H54 (cell line): ENCODE measurements at regions not wholly inside any gene's neighbourhood (a gene's known extent, or its start where the extent isn't known, plus 50 kb on each side); places are given as distances from the start of the nearest gene placed in this dataset.

Experiments used
- DNase-seq: peaks from one replicate; pipeline ENCODE4 v3.0.0; 2011; ENCODE audit warnings: low spot score, mixed read lengths; ENCODE audit not compliant: insufficient read length
- FAIRE-seq: peaks from 3 replicates; lab custom pipeline; 2011; peaks lifted over from hg19 to GRCh38; lab: Jason Lieb, UNC
- POLR2A ChIP-seq: IDR thresholded peaks from 2 replicates; pipeline ENCODE4 v1.6.1; 2011; ENCODE audit warnings: low read depth, mild to moderate bottlenecking, low read length

DNA sequence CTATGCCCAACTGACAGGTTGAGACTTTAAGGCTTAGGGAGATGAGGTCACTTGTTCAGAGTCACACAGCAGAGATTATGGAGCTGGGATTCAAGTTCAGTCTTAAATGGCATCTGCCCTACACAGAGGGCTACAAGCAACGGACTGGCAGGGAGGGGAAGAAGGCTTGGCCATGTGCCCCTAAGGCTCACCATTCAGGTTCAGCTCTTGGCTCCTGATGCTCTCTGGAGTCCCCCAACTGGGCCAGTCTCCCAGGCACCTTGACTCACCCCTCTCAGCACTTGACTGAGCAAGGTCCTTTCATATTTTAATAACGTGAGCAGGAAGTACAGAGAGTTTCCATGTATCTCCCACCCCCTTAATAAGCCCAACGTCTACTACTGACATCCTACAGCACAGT lies 71.4 kb upstream of the MAFB start:
- no peak for DNase-seq
- no peak for TF ChIP-seq POLR2A
- no peak for FAIRE-seq

DNA sequence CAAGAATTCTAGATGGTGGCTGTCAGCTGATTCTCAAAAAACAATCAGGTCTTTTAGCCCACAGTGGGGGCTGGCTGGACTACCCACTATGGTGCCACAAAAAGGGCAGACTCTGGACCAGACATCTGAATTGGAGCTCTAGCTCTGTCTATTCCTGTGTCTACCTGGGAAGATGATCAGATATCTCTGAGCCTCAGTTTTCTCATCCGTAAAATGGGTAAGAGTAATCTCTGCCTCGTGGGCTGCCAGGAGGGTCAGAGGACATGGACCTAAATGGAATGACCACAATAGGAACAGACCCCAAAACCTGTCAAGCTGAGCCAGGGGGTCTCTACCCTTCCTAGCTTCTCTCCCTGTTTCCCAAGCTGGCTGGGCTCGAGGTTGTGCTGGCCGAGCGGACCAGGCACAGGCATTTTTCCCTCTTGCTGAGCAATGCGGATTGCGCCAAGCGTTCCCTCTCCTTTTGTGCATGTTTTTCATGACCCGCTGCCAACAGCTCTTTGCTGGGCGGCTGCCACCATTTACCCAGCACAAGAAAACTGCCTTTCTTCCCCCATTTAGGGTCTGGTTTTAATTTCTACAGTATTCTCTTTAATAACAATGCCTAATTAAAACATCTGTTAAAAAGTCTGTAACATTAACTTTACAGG lies 74.7 kb upstream of the MAFB start:
- no peak for TF ChIP-seq POLR2A
- no peak for FAIRE-seq

DNA sequence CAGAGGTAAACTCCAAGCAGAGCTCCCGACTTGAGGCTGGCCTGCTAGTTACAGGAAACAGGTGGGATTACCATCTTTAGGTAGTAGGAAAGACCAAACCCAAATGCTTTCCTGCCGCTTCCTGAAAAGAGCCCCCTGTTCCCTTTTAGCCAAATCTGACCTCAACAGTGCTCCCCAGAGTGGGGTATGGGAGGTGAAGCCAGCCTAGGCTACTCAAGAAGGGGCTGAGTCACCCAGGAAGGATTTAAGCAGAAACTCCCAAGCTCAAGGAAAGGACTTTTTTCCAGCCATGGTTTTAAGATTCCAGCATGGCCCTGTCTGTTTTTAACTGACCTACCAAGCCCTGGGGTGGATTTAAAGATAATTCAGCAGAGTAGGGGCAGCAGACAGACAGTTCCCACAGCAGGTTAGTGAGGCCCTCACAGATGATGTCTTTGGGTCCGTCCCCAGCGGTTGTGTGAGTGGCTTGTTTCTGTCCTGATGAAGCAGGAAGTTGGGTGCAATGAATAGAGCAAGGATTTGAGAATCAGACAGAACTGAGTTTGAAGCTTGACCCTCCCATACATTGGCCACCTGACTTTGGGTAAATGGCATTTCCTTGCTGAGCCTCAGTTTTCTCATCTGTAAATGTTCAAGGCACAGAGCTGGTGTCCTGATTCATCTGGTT lies 76.9 kb upstream of the MAFB start:
- TF ChIP-seq POLR2A: no peak
- FAIRE-seq (no peak), DNase-seq (no peak)

More for the DNA sequence above, 74.7 kb upstream of the MAFB start:
- no peak for DNase-seq

DNA sequence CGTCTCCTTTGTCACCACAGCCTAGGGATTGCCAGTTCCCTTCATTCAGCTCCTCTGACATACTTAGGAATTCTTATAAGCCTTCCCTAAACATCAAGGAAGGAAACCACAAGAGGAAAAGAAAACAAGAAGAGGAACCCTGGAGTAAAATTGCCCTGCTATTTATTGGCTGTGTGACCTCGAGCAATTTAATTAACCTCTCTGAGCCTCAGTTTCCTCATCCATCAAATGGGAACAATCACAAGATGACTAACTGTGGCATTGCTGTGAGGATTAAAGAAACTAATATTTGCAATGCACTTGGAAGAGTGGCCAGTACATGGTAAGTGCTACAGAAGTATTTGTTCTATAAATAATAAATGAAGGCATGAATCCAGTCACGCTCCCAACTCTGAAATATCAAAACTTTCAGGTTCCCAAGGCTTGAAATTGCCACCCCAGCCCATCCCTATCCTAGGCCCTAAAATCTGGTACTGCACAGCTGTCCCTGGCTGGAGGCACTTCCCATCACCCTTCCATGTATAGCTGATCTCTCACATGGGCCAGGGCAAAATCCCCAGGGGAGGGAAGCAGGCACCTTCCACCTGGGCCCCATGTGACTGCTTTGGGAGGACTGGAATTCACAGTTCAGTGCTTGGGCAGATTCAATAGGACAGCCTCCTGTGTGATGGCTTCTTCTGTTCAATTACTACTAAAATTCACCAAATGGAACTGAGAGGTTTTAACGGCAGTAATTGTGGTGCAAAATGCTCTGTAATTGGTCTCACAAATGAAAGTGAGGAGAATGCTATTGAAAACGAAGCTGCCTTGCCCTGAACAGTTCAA lies 78.0 kb upstream of the MAFB start:
- DNase-seq (no peak), FAIRE-seq (no peak)
- TF ChIP-seq POLR2A: no peak

DNA sequence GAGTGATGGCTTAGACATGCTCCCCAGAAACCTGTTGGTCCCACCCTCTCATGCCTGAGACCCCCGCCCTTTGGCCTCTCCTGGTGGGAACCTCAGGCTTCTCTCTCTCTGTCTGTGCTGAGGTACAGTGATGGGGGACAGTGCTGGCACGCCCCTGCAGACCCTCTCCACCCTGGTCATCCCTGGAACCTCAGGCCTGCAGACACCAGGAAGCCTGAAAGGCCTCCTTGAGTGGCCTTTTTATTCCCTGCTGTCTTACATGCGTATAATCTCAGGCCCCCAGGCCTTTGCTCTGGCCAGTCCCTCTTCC lies 78.5 kb upstream of the MAFB start:
- TF ChIP-seq POLR2A: no peak
- no peak for FAIRE-seq
- DNase-seq: no peak

DNA sequence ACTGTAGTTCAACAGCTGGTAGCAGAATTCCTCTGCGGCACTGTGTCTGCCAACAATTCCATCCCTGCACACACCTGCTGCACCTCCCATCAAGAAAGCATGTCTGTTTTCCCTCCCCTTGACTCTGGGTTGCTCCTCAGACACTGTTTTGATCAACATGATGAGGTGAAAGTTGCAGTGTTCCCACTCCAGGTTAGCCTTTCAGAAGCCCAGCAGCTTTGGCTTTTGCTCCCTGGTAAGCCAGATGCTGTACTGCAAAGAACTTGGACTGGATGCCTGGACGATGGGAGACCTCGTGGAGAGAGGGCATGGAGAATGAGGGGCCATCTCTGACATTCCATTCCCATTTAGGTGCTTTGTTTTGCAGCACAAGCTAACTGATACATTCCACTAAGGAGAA lies 79.1 kb upstream of the MAFB start:
- TF ChIP-seq POLR2A: no peak
- no peak for DNase-seq
- FAIRE-seq: no peak

DNA sequence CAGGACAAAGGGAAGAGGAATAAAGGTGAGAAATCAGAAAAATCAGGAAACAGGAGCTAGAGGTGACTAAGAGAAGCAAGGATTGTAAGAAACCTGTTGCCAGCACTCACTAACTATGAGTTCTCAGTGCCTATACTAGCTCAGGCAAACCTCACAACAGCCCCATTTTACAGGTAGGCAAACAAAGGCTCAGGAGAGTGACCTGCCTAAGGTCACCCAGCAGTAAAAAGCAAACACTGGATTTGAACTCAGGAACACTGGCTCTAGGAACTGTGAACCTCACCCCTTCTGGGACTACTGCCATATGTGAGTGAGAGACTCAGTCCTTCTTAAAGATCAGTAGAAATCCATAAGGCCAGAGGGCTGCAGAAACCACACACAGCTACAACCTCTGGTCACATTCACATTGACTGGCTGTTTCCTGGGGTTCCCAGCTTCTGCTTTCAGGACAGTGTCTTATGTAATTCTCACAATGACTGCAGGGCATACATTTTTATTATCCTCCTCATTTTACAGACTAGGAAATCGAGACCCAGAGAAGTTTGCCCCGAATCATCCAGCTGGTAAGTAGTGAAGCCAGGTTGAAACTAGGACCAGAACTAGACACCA lies 80.7 kb upstream of the MAFB start:
- DNase-seq (no peak), FAIRE-seq (no peak)
- TF ChIP-seq POLR2A: no peak

DNA sequence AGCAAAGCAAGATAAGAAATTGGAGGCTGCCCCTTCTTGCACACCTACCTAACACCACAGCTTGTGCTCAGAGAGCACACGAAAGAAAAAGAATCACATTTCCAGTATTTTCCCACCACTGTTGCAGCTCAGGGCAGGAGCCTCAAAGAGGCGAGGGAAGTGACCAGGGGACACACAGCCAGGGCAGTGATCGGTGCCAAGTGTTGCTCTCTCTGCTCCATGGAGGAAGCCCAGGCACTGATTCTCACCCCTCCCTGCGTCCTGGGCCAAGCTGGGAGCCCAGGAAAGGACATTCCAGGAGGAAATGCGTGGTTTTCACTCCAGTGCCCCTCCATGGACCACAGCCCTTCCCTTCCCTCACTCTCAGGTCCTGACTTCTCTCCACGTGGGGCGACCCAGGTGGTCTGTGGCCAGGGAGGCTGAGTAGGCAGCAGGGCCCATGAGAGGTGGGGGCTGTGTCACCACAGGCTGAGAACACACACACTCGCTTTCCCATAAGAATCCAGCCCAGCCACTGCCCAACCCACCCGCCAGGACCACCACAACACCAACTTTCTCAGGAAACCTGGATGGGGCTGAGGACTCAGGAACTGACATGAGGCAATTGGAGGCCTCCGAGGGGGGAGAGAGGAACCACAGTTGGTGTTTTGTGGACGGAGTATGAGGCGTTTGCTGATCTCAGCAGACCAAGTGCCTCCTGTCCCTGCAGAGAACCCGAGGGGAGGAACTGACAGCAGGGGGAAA lies 81.7 kb upstream of the MAFB start:
- no peak for FAIRE-seq
- no peak for DNase-seq
- no peak for TF ChIP-seq POLR2A

DNA sequence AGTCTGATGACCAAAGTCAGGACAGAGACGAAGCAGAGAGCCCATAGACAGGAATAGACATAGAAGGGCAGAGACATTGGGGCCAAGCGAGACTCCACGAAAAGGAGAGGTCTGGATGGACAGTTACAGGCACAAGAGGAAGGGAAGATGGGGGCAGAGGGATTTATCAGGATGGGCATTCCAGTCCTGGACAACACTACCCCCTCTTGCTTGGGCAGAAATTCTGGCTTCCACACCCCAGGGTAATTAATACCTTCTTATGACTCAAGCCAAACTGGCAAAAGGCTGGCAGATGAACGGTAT lies 82.2 kb upstream of the MAFB start:
- FAIRE-seq: no peak
- DNase-seq: no peak
- no peak for TF ChIP-seq POLR2A

DNA sequence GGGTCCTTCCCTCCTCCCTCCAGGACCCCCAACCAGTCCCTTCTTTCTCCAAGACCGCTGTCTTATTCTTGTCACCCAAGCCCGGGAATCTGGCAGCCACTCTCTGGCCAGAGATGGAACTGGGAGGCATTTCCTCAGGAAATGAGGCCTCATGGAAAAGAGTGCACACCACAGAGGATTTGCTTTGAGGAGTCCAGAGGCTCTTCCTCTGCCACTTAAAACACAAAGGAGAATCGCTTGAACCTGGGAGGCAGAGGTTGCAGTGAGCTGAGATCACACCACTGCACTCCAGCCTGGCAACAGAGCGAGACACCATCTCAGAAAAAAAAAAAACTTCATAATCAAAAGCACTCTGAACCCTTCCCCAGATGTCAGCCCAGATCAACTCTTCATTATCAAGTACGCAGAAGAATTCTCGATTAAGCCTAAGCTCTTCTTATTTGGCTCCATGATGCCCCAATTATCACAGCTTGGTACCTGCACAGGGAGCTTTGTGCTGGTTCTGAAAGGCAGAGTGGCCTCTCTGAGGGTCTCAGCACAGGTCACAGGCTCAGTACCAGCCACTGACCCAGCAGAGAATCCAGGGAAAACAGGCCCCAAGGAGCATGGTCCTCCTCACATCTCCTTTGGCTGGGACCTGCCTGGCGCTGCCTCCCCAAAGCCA lies 82.9 kb upstream of the MAFB start:
- FAIRE-seq: no peak
- no peak for DNase-seq
- no peak for TF ChIP-seq POLR2A

DNA sequence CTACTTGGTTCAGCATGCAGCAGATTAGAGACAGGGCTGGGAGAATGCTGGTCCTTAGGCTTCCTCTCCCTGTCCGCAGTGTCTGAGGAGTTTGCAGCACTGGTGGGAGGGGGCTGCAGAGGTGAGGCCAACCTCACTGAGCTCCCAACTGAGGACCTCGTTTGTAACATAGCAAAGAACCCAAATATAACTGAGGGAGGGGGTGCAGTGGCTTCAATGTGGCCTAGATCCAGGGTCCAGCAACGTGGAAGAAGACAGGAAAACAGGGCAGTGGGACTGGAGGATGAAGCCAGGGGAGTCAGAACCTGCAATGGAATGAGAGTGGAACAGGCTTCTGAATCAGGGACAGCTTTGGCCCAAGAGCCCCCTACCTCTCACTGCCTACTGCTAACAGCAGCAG lies 84.3 kb upstream of the MAFB start:
- FAIRE-seq (no peak), DNase-seq (no peak)
- TF ChIP-seq POLR2A: no peak

DNA sequence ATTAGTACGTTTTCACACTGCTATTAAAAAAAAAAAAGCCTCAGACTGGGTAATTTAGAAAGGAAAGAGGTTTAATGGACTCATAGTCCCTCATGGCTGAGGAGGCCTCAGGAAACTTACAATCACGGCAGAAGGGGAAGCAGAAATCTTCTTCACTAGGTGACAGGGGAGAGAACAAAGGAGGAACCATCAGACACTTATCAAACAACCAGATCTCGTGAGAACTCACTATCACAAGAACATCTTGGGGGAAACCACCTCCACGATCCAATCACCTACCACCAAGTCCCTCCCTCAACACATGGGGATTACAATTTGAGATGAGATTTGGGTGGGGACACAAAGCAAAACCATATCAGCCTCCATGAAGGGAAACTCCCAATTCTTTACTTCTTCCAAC lies 85.2 kb upstream of the MAFB start:
- no peak for TF ChIP-seq POLR2A
- FAIRE-seq (no peak), DNase-seq (no peak)

DNA sequence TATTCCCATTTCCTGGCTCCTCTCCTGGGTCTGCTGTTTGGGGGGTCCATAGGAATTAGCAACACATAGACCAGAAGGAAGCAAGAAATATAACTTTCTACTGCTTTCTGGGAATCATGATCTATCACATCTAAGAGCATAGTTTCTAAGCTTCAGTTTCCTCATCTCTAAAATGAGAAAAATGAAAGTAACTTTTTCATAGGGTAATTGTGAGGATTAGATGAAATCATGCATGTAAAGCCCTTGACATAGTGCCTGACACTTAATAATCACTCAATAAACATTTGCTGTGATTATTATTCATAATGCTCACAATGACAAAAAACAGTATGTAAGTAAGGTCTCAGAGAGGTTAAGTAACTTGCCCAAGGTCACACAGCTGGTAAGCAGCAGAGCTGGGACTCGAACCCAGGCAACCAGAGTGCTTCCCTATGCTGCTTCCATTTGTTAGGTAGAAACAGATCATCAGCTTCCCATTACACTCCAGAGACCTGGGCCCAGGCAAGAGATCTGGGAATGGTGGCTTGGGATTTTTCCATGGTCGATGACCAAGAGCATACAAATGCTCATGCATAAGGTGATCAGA lies 86.6 kb upstream of the MAFB start:
- DNase-seq (no peak), FAIRE-seq (no peak)
- no peak for TF ChIP-seq POLR2A
